ENCODE measurements at regions not wholly inside any gene's neighbourhood (a gene's known extent, or its start where the extent isn't known, plus 50 kb on each side); places are given as distances from the start of the nearest gene placed in this dataset.

DNA sequence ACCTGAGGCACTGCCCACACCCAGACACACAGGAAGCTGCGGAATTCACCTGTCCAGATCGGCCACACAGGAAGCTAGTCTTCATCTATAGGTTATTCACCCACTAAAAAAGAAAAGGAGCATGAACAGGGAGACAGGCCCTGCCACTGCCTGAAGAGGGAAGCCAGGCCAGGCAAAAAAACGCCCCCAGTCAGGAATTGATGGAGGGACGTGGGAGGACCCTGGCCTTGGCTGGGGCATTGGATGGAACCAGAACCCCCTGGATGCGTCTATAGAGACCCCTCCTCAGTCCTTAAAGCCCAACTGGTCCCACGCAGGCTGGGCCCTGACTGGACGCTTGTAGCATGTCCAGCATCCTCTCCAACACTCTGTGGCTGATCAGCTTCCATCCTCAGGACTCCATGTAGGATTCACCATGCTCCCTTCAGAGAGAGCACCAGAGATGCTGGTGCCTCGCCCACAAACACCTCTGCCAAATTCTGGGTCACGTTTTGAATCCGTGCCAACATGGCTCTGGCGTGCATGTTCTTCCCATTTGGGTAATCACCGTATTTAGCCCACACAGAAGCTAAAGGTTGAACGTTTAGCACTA is 259.3 kb upstream of the TCERG1L start:
- TF ChIP-seq, protein P1, sequence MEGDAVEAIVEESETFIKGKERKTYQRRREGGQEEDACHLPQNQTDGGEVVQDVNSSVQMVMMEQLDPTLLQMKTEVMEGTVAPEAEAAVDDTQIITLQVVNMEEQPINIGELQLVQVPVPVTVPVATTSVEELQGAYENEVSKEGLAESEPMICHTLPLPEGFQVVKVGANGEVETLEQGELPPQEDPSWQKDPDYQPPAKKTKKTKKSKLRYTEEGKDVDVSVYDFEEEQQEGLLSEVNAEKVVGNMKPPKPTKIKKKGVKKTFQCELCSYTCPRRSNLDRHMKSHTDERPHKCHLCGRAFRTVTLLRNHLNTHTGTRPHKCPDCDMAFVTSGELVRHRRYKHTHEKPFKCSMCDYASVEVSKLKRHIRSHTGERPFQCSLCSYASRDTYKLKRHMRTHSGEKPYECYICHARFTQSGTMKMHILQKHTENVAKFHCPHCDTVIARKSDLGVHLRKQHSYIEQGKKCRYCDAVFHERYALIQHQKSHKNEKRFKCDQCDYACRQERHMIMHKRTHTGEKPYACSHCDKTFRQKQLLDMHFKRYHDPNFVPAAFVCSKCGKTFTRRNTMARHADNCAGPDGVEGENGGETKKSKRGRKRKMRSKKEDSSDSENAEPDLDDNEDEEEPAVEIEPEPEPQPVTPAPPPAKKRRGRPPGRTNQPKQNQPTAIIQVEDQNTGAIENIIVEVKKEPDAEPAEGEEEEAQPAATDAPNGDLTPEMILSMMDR (IDR thresholded peaks at IDR 0.05), result no peak
- ATAC-seq (ENCODE audit: insufficient number of reproducible peaks, low FRiP score, low read depth) (no peak), DNase-seq (ENCODE audit: low spot score) (no peak)
- Histone ChIP-seq H3K27ac (no peak overlapping the region), H3K36me3 (no peaks in the 10 kb centered on the region), H3K9me3 (no peaks in the 10 kb centered on the region), H3K4me1 (ENCODE audit: control insufficient read depth in 1 of 2, low read depth in 2 of 2) (no peaks in the 10 kb centered on the region), H3K27me3 (replicated peaks; ENCODE audit: insufficient read depth) (no peaks in the 10 kb centered on the region), H3K4me3 (no peak overlapping the region)

DNA sequence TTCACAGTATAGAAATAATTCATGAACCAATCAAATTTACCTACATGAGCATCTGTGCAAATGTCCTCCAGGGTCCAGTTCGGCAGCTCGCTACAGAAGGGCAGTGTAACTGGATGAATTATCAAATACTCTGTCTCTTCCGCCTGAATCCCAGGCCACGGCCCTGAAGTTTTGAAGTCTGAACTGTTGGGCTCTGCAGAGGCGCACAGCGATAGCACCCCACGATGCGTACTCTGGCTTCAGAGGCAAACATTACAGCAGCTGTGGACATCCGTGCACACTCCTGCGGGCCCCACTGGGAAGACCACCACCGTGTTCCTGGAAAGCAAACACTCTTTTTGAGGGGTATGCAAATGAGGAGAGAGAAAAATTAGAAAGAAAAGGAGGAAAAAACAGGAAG is 259.8 kb upstream of the TCERG1L start:
- no peak for ATAC-seq (ENCODE audit: insufficient number of reproducible peaks, low FRiP score, low read depth)
- TF ChIP-seq, protein P1 (IDR thresholded peaks at IDR 0.05), result no peak
- no peaks in the 10 kb centered on the region for H3K9me3 ChIP-seq
- H3K27me3 ChIP-seq (replicated peaks; ENCODE audit: insufficient read depth), result no peaks in the 10 kb centered on the region
- DNase-seq (ENCODE audit: low spot score), result no peak
- H3K36me3 ChIP-seq, result no peaks in the 10 kb centered on the region
- no peak overlapping the region for H3K27ac ChIP-seq
- no peaks in the 10 kb centered on the region for H3K4me1 ChIP-seq (ENCODE audit: control insufficient read depth in 1 of 2, low read depth in 2 of 2)
- H3K4me3 ChIP-seq, result no peak overlapping the region

DNA sequence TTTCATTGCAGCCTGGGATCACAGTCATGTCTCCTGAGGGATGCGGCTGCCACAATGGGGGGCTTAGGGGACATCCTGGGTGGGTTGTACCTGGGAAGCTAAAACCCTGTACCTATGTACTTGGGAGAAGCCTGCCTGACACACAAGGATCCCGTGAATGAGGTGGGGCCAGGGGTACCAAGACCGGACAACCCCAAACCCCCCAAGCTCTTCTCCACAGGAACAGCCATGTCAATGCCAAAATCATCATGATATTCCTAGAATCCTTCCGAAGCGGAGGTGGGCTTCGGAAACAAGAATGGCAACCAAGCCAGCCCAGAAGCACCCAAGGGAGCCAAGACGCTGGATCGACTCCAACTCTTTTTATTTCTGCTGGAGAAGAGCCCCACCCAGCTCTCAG is 260.3 kb upstream of the TCERG1L start:
- no peaks in the 10 kb centered on the region for H3K9me3 ChIP-seq
- no peak overlapping the region for H3K4me3 ChIP-seq
- no peaks in the 10 kb centered on the region for H3K4me1 ChIP-seq (ENCODE audit: control insufficient read depth in 1 of 2, low read depth in 2 of 2)
- ATAC-seq (ENCODE audit: insufficient number of reproducible peaks, low FRiP score, low read depth), result no peak
- H3K27ac ChIP-seq, result no peak overlapping the region
- TF ChIP-seq, protein P1 (IDR thresholded peaks at IDR 0.05), result no peak
- no peaks in the 10 kb centered on the region for H3K36me3 ChIP-seq
- no peak for DNase-seq (ENCODE audit: low spot score)
- H3K27me3 ChIP-seq (replicated peaks; ENCODE audit: insufficient read depth), result no peaks in the 10 kb centered on the region

DNA sequence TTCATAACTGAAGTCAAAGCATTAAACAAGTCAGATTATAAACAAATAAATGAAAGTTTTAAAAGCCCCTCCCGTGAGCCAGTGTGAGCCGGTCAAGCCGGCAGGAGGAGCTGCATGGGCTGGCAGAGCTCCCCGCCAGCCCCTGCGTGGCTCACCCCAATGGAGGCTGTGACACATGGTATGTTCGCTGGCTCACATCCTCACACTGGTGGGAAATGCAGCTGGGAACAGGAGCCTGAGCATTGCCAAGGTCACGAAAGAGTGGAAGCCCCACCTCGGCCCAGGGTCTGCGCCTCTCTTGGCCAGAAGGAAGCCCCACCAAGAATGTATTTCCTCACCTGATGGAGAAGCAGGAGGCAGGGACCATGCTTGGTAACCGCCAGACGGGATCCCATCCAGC is 261.7 kb upstream of the TCERG1L start:
- Histone ChIP-seq H3K36me3 (no peaks in the 10 kb centered on the region), H3K9me3 (no peaks in the 10 kb centered on the region), H3K27ac (no peak overlapping the region), H3K4me1 (ENCODE audit: control insufficient read depth in 1 of 2, low read depth in 2 of 2) (no peaks in the 10 kb centered on the region), H3K27me3 (replicated peaks; ENCODE audit: insufficient read depth) (no peaks in the 10 kb centered on the region), H3K4me3 (no peak overlapping the region)
- no peak for ATAC-seq (ENCODE audit: insufficient number of reproducible peaks, low FRiP score, low read depth)
- TF ChIP-seq, protein P1 (IDR thresholded peaks at IDR 0.05), result no peak
- DNase-seq (ENCODE audit: low spot score), result no peak

DNA sequence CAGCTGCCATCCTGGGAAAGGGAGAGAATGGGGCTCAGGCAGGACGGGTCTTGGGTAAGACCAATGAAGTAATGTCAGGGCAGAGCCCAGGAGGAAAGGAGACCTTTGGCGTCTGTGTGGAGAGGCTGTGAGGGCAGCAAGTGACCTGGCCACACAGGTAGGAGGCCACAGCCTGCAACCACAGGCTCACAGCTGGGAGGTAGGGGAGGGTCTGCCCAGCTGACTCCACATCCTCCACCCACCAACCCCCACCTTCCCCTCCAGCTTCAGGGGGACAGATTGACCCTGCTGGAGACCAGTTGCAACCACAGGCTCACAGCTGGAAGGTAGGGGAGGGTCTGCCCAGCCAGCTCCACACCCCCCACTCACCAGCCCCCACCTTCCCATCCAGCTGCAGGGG is 262.2 kb upstream of the TCERG1L start:
- no peak for DNase-seq (ENCODE audit: low spot score)
- Histone ChIP-seq H3K27ac (no peak overlapping the region), H3K4me1 (ENCODE audit: control insufficient read depth in 1 of 2, low read depth in 2 of 2) (no peaks in the 10 kb centered on the region), H3K4me3 (no peak overlapping the region), H3K36me3 (no peaks in the 10 kb centered on the region), H3K9me3 (no peaks in the 10 kb centered on the region), H3K27me3 (replicated peaks; ENCODE audit: insufficient read depth) (no peaks in the 10 kb centered on the region)
- TF ChIP-seq, protein P1 (IDR thresholded peaks at IDR 0.05), result no peak
- no peak for ATAC-seq (ENCODE audit: insufficient number of reproducible peaks, low FRiP score, low read depth)

All from thoracic aorta (tissue), 2 donors.